ENCODE measurements at regions not wholly inside any gene's neighbourhood (a gene's known extent, or its start where the extent isn't known, plus 50 kb on each side); places are given as distances from the start of the nearest gene placed in this dataset.
"Not testable (repeated sequence)": the region's sequence is repeated elsewhere in the genome, so short reads cannot be mapped to it uniquely, and the experiment has no call there.

DNA sequence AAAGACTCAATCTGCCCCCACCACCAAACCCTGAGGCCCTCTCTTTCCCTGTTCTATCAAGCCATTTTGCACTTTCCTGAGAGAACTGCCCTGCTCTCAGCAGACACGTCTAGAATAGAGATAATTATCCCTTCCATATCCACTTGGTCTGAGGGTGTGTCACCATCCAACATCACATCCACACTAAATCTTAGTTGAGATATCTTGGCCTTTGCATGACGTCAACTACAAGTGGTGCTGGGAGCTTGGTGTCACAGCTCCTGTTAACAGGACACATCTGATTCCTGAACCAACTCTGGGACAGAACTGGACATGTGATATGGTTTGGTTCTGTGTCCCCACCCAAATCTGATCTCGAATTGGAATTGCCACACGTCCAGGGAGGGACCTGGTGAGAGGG, 1109.2 kb downstream of the TMEM121 start:
- H3K36me3 ChIP-seq (ENCODE audit: insufficient read depth, insufficient read length, low read length), result no peaks in the 10 kb centered on the region
- TF ChIP-seq ZNF274 (IDR thresholded peaks at IDR 0.05; ENCODE audit: low read depth, low read length), result no peak
- TF ChIP-seq SUZ12 (IDR thresholded peaks at IDR 0.05; ENCODE audit: extremely low read depth, insufficient read depth, insufficient read length), result no peak
- TF ChIP-seq YY1 (IDR thresholded peaks at IDR 0.05; ENCODE audit: insufficient read depth, insufficient read length), result no peak
- H3K9me3 ChIP-seq (ENCODE audit: insufficient read depth, low read length), result no peaks in the 10 kb centered on the region
- H3K9ac ChIP-seq (ENCODE audit: insufficient read length, low read depth), result no peak overlapping the region
- no peaks in the 10 kb centered on the region for H3K4me1 ChIP-seq (ENCODE audit: insufficient read depth, insufficient read length)
- no peaks in the 10 kb centered on the region for H3K27me3 ChIP-seq (ENCODE audit: insufficient read depth, insufficient read length)
- H3K4me3 ChIP-seq (ENCODE audit: insufficient read length, low read depth), result no peak overlapping the region
- DNase-seq (ENCODE audit: low read depth, low spot score), result no peak

DNA sequence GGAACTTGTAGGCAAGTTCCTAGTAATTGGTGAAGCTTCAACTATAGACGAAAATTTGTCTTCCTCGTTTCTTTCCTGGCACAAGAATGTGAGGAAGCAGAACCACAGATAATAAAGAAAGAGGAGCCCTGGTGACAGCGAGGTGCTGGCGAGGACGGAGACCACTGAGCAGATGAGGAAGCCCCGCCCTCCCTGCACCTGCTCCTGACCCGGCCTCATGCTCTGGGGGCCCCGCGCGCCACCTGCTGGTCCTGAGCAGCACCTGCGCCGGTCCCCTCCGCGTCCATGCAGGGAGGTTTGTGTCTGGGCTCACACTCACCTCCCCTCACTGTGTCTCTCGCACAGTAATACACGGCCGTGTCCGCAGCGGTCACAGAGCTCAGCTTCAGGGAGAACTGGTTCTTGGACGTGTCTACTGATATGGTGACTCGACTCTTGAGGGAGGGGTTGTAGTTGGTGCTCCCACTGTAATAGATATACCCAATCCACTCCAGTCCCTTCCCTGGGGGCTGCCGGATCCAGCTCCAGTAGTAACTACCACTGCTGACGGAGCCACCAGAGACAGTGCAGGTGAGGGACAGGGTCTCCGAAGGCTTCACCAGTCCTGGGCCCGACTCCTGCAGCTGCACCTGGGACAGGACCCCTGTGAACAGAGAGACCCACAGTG, 1112.5 kb downstream of the TMEM121 start:
- not testable (repeated sequence) for H3K9ac ChIP-seq (ENCODE audit: insufficient read length, low read depth); H3K4me3 ChIP-seq (ENCODE audit: insufficient read length, low read depth); H3K4me1 ChIP-seq (ENCODE audit: insufficient read depth, insufficient read length); H3K9me3 ChIP-seq (ENCODE audit: insufficient read depth, low read length); H3K27me3 ChIP-seq (ENCODE audit: insufficient read depth, insufficient read length); DNase-seq (ENCODE audit: low read depth, low spot score); H3K36me3 ChIP-seq (ENCODE audit: insufficient read depth, insufficient read length, low read length)

DNA sequence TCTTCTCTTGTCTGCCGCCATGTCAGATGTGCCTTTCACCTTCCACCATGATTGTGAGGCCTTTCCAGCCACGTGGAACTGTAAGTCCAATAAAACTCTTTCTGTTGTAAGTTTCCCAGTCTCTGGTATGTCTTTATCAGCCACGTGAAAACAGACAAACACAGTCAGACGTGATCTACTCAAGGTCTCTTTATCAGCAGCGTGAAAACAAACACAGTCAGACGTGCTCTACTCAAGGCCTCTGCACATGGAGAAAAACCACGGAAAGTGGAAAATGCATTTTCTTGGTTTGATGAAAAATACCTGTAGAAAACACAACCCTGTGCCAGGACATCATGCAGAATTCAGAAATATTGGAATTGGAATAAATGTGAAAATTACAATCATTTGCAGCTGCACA, 1115.7 kb downstream of the TMEM121 start:
- H3K9me3 ChIP-seq (ENCODE audit: insufficient read depth, low read length), result no peaks in the 10 kb centered on the region
- no peak overlapping the region for H3K4me3 ChIP-seq (ENCODE audit: insufficient read length, low read depth)
- no peaks in the 10 kb centered on the region for H3K27me3 ChIP-seq (ENCODE audit: insufficient read depth, insufficient read length)
- TF ChIP-seq YY1 (IDR thresholded peaks at IDR 0.05; ENCODE audit: insufficient read depth, insufficient read length), result no peak
- no peak for TF ChIP-seq ZNF274 (IDR thresholded peaks at IDR 0.05; ENCODE audit: low read depth, low read length)
- no peak for TF ChIP-seq SUZ12 (IDR thresholded peaks at IDR 0.05; ENCODE audit: extremely low read depth, insufficient read depth, insufficient read length)
- H3K4me1 ChIP-seq (ENCODE audit: insufficient read depth, insufficient read length), result no peaks in the 10 kb centered on the region
- DNase-seq (ENCODE audit: low read depth, low spot score), result no peak
- H3K9ac ChIP-seq (ENCODE audit: insufficient read length, low read depth), result no peak overlapping the region
- H3K36me3 ChIP-seq (ENCODE audit: insufficient read depth, insufficient read length, low read length), result no peaks in the 10 kb centered on the region

DNA sequence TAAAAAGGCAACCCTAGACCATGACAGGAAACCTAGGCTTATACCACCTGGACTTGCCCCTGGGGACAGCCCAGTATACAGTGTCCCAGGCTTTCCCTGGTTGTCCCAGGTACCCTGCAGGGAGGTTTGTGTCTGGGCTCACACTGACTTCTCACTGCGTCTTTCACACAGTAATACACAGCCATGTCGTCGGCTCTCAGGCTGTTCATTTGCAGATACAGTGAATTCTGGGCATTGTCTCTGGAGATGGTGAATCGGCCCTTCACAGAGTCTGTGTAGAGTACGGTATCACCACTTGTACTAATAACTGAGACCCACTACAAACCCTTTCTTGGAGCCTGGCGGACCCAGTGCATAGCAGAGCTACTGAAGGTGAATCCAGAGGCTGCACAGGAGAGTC, 1116.6 kb downstream of the TMEM121 start:
- DNase-seq (ENCODE audit: low read depth, low spot score); H3K9me3 ChIP-seq (ENCODE audit: insufficient read depth, low read length); H3K27me3 ChIP-seq (ENCODE audit: insufficient read depth, insufficient read length); H3K9ac ChIP-seq (ENCODE audit: insufficient read length, low read depth); H3K4me1 ChIP-seq (ENCODE audit: insufficient read depth, insufficient read length); H3K36me3 ChIP-seq (ENCODE audit: insufficient read depth, insufficient read length, low read length); H3K4me3 ChIP-seq (ENCODE audit: insufficient read length, low read depth): not testable (repeated sequence)

DNA sequence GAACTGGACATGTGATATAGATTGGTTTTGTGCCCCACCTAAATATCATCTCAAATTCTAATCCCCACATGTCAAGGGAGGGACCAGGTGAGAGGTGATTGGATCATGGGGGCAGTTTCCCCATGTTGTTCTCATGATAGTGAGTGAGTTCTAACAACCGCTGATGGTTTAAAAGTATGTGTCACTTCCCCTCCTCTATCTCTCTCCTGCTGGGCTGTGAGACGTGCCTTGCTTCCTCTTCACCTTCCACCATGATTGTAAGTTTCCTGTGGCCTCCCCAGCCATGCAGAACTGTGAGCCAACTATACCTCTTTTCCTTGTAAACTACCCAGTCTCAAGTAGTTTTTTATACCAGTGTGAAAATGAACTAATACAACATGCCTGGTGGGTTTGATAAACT, 1122.5 kb downstream of the TMEM121 start:
- H3K9me3 ChIP-seq (ENCODE audit: insufficient read depth, low read length), result not testable (repeated sequence)

DNA sequence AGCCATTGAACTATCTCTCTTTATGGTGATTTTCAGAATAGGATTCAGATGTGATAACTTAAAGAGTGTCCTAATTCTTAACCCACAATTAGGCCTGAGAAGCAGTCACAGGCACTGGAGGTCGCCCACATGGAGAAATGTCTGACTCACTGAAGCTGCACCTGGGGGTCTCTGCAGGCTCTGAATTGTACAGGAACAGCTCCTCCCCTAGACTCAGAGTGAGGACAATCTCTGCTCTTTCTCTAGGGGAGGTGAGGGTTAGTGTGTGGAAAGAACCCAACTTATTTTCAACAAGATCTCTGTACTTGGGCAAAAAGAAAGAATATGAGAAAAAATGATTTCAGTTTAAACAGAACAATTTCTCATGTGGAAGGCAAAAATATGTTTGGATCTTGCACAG, 1124.6 kb downstream of the TMEM121 start:
- Histone ChIP-seq H3K4me1 (ENCODE audit: insufficient read depth, insufficient read length) (no peaks in the 10 kb centered on the region), H3K27me3 (ENCODE audit: insufficient read depth, insufficient read length) (no peaks in the 10 kb centered on the region), H3K36me3 (ENCODE audit: insufficient read depth, insufficient read length, low read length) (no peaks in the 10 kb centered on the region), H3K4me3 (ENCODE audit: insufficient read length, low read depth) (no peak overlapping the region), H3K9me3 (ENCODE audit: insufficient read depth, low read length) (no peaks in the 10 kb centered on the region), H3K9ac (ENCODE audit: insufficient read length, low read depth) (no peak overlapping the region)
- no peak for DNase-seq (ENCODE audit: low read depth, low spot score)
- TF ChIP-seq ZNF274 (IDR thresholded peaks at IDR 0.05; ENCODE audit: low read depth, low read length), result no peak
- TF ChIP-seq SUZ12 (IDR thresholded peaks at IDR 0.05; ENCODE audit: extremely low read depth, insufficient read depth, insufficient read length), result no peak
- TF ChIP-seq YY1 (IDR thresholded peaks at IDR 0.05; ENCODE audit: insufficient read depth, insufficient read length), result no peak

More for the DNA sequence above, 1122.5 kb downstream of the TMEM121 start:
- DNase-seq (ENCODE audit: low read depth, low spot score); H3K36me3 ChIP-seq (ENCODE audit: insufficient read depth, insufficient read length, low read length); H3K4me1 ChIP-seq (ENCODE audit: insufficient read depth, insufficient read length); H3K9ac ChIP-seq (ENCODE audit: insufficient read length, low read depth); H3K4me3 ChIP-seq (ENCODE audit: insufficient read length, low read depth); H3K27me3 ChIP-seq (ENCODE audit: insufficient read depth, insufficient read length): not testable (repeated sequence)

DNA sequence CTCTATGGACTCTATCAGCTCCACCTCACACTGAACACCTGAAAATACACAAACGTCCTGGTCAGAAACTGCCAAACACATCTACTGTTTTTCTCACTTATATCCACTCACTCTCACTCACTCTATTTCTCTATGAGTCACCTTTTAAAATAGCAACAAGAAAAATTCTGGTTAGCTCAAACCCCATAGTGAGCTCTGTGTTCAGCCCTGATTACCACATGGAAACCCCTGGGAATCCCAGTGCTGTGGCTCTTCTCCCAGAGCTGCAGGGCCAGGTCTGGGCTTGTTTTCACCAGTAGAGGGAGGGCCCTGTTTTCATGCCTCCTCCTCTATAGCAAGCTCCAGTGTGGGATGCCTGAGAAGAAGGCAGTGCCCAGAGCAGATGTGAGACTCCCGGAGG, 1126.1 kb downstream of the TMEM121 start:
- TF ChIP-seq SUZ12 (IDR thresholded peaks at IDR 0.05; ENCODE audit: extremely low read depth, insufficient read depth, insufficient read length) (no peak), ZNF274 (IDR thresholded peaks at IDR 0.05; ENCODE audit: low read depth, low read length) (no peak), YY1 (IDR thresholded peaks at IDR 0.05; ENCODE audit: insufficient read depth, insufficient read length) (no peak)
- Histone ChIP-seq H3K4me3 (ENCODE audit: insufficient read length, low read depth) (no peak overlapping the region), H3K4me1 (ENCODE audit: insufficient read depth, insufficient read length) (no peaks in the 10 kb centered on the region), H3K36me3 (ENCODE audit: insufficient read depth, insufficient read length, low read length) (no peaks in the 10 kb centered on the region), H3K9me3 (ENCODE audit: insufficient read depth, low read length) (no peaks in the 10 kb centered on the region), H3K27me3 (ENCODE audit: insufficient read depth, insufficient read length) (no peaks in the 10 kb centered on the region), H3K9ac (ENCODE audit: insufficient read length, low read depth) (no peak overlapping the region)
- DNase-seq (ENCODE audit: low read depth, low spot score), result no peak

DNA sequence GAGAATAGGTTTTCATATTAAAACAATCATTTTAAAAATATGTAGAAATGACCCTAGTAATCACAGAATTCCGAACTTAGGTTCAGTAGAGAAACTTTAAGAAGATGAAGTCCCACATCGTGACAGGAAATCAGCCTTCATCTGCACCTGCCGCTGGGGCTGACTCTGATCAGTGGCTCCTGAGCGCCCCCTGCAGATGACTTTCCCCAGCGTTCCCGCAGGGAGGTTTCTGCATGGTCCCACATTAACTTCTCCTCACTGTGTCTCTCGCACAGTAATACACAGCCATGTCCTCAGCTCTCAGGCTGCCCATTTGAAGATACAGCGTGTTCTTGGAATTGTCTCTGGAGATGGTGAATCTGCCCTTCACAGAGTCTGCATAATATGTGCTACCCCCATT, 1131.1 kb downstream of the TMEM121 start:
- no peak for DNase-seq (ENCODE audit: low read depth, low spot score)
- Histone ChIP-seq H3K4me3 (ENCODE audit: insufficient read length, low read depth) (no peak overlapping the region), H3K9me3 (ENCODE audit: insufficient read depth, low read length) (peaks cover 12% of the 10 kb centered on the region; the same call in 1 of the 2 replicates), H3K9ac (ENCODE audit: insufficient read length, low read depth) (no peak overlapping the region), H3K27me3 (ENCODE audit: insufficient read depth, insufficient read length) (no peaks in the 10 kb centered on the region), H3K36me3 (ENCODE audit: insufficient read depth, insufficient read length, low read length) (no peaks in the 10 kb centered on the region), H3K4me1 (ENCODE audit: insufficient read depth, insufficient read length) (no peaks in the 10 kb centered on the region)
- TF ChIP-seq YY1 (IDR thresholded peaks at IDR 0.05; ENCODE audit: insufficient read depth, insufficient read length), result no peak
- TF ChIP-seq ZNF274 (IDR thresholded peaks at IDR 0.05; ENCODE audit: low read depth, low read length), result no peak
- no peak for TF ChIP-seq SUZ12 (IDR thresholded peaks at IDR 0.05; ENCODE audit: extremely low read depth, insufficient read depth, insufficient read length)

DNA sequence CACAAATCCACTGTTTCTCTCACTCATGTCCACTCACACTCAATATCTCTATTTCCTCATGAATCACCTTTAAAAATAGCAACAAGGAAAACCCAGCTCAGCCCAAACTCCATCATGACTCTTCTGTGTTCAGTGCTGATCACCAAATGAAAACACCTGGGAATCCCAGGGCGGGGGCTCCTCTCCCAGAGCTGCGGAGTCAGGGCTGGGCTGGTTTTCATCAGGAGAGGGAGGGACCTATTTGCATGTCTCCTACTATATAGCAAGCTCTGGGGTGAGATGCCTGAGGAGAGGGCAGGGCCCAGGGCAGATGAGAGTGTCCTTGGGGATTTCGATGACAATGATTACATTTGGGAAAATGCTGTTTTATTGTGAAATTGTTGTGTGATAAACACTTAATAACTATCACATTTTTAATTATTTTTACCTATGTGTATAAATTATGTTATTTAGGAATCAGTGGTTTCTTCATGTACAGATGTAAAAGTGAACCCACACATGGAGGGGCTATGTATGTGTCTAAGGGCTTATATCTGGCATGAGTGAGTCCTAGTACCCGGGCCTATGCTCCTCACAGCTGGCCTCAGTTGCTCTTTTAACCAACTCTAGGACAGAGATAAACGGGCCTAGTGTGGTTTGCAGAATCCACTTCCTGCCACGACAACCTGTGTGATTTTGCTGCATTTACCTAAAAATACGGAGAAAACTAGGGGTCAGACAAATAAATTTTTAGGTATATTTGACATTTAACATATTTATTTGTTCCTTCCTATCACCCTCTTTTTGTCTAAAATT, 1131.9 kb downstream of the TMEM121 start:
- H3K4me3 ChIP-seq (ENCODE audit: insufficient read length, low read depth); DNase-seq (ENCODE audit: low read depth, low spot score); H3K27me3 ChIP-seq (ENCODE audit: insufficient read depth, insufficient read length); H3K9ac ChIP-seq (ENCODE audit: insufficient read length, low read depth); H3K36me3 ChIP-seq (ENCODE audit: insufficient read depth, insufficient read length, low read length); H3K4me1 ChIP-seq (ENCODE audit: insufficient read depth, insufficient read length): not testable (repeated sequence)
- H3K9me3 ChIP-seq (ENCODE audit: insufficient read depth, low read length), result peaks cover 20% of the 10 kb centered on the region

DNA sequence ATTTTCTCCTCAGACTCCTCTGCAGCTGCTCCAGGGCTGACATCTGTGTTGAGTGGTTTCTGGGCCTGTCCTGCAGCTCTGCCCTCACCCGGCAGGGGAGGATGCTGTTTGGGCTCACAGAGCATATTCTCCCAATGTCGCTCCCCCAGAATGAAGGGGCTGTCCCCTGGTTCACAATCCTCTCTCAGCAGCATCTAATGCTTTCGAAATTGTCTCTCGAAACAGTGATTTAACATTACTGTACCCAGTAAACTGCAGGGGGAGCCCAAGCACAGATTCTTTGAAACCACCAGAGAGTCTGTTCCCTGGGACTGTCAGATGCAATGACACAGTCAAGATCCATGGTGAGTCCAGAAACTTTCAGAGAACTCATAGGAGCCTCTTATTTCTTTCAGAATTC, 1135.2 kb downstream of the TMEM121 start:
- H3K36me3 ChIP-seq (ENCODE audit: insufficient read depth, insufficient read length, low read length); DNase-seq (ENCODE audit: low read depth, low spot score); H3K9ac ChIP-seq (ENCODE audit: insufficient read length, low read depth); H3K4me3 ChIP-seq (ENCODE audit: insufficient read length, low read depth); H3K27me3 ChIP-seq (ENCODE audit: insufficient read depth, insufficient read length); H3K4me1 ChIP-seq (ENCODE audit: insufficient read depth, insufficient read length): not testable (repeated sequence)
- peaks cover 42% of the 10 kb centered on the region for H3K9me3 ChIP-seq (ENCODE audit: insufficient read depth, low read length)

All from NT2/D1 (cell line).